ENCODE measurements at regions not wholly inside any gene's neighbourhood (a gene's known extent, or its start where the extent isn't known, plus 50 kb on each side); places are given as distances from the start of the nearest gene placed in this dataset.
A peak's percentile ranks its signal among the peaks of the same experiment; 100 is the strongest.

- Histone ChIP-seq H3K27me3 (ENCODE audit: control insufficient read depth, insufficient read depth, low read length) (peaks cover 4% of the 10 kb centered on the region), H3K4me3 (ENCODE audit: low read length) (no peak overlapping the region), H3K9ac (ENCODE audit: low read length) (no peak overlapping the region), H3K36me3 (ENCODE audit: control insufficient read depth, low read depth, low read length) (no peaks in the 10 kb centered on the region), H3K4me1 (ENCODE audit: control insufficient read depth, low read depth, low read length) (peaks cover 34% of the 10 kb centered on the region), H3K27ac (ENCODE audit: low read length) (no peak overlapping the region), H3K9me3 (ENCODE audit: control insufficient read depth, low read depth, low read length) (no peaks in the 10 kb centered on the region)
These were observed 113.3 kb upstream of the SPATA31D4 start for GRCh38 chr9:81814794-81815464.

GRCh38 chr9:81815781-81816180 is 112.4 kb upstream of the SPATA31D4 start:
- Histone ChIP-seq H3K4me1 (ENCODE audit: control insufficient read depth, low read depth, low read length) (peaks cover 42% of the 10 kb centered on the region), H3K27ac (ENCODE audit: low read length) (no peak overlapping the region), H3K9me3 (ENCODE audit: control insufficient read depth, low read depth, low read length) (no peaks in the 10 kb centered on the region), H3K27me3 (ENCODE audit: control insufficient read depth, insufficient read depth, low read length) (peaks cover 4% of the 10 kb centered on the region), H3K4me3 (ENCODE audit: low read length) (no peak overlapping the region), H3K9ac (ENCODE audit: low read length) (no peak overlapping the region), H3K36me3 (ENCODE audit: control insufficient read depth, low read depth, low read length) (no peaks in the 10 kb centered on the region)

- peaks cover 46% of the 10 kb centered on the region for H3K4me1 ChIP-seq (ENCODE audit: control insufficient read depth, low read depth, low read length)
- H3K4me3 ChIP-seq (ENCODE audit: low read length), result no peak overlapping the region
- no peak overlapping the region for H3K9ac ChIP-seq (ENCODE audit: low read length)
- no peaks in the 10 kb centered on the region for H3K9me3 ChIP-seq (ENCODE audit: control insufficient read depth, low read depth, low read length)
- H3K27me3 ChIP-seq (ENCODE audit: control insufficient read depth, insufficient read depth, low read length), result no peaks in the 10 kb centered on the region
- H3K27ac ChIP-seq (ENCODE audit: low read length), result no peak overlapping the region
- H3K36me3 ChIP-seq (ENCODE audit: control insufficient read depth, low read depth, low read length), result no peaks in the 10 kb centered on the region
These were observed 109.1 kb upstream of the SPATA31D4 start for GRCh38 chr9:81819155-81819554.

GRCh38 chr9:81819859-81820546 is 108.2 kb upstream of the SPATA31D4 start:
- Histone ChIP-seq H3K4me1 (ENCODE audit: control insufficient read depth, low read depth, low read length) (peaks cover 38% of the 10 kb centered on the region), H3K4me3 (ENCODE audit: low read length) (peak overlapping the region; percentile 3), H3K9me3 (ENCODE audit: control insufficient read depth, low read depth, low read length) (no peaks in the 10 kb centered on the region), H3K27ac (ENCODE audit: low read length) (no peak overlapping the region), H3K9ac (ENCODE audit: low read length) (no peak overlapping the region), H3K36me3 (ENCODE audit: control insufficient read depth, low read depth, low read length) (no peaks in the 10 kb centered on the region), H3K27me3 (ENCODE audit: control insufficient read depth, insufficient read depth, low read length) (no peaks in the 10 kb centered on the region)

- Histone ChIP-seq H3K9ac (ENCODE audit: low read length) (no peak overlapping the region), H3K36me3 (ENCODE audit: control insufficient read depth, low read depth, low read length) (no peaks in the 10 kb centered on the region), H3K27me3 (ENCODE audit: control insufficient read depth, insufficient read depth, low read length) (no peaks in the 10 kb centered on the region), H3K27ac (ENCODE audit: low read length) (no peak overlapping the region), H3K4me1 (ENCODE audit: control insufficient read depth, low read depth, low read length) (peaks cover 37% of the 10 kb centered on the region), H3K9me3 (ENCODE audit: control insufficient read depth, low read depth, low read length) (no peaks in the 10 kb centered on the region), H3K4me3 (ENCODE audit: low read length) (no peak overlapping the region)
These were observed 105.8 kb upstream of the SPATA31D4 start for GRCh38 chr9:81822301-81822865.

- H3K9me3 ChIP-seq (ENCODE audit: control insufficient read depth, low read depth, low read length), result no peaks in the 10 kb centered on the region
- H3K36me3 ChIP-seq (ENCODE audit: control insufficient read depth, low read depth, low read length), result no peaks in the 10 kb centered on the region
- H3K27me3 ChIP-seq (ENCODE audit: control insufficient read depth, insufficient read depth, low read length), result no peaks in the 10 kb centered on the region
- no peak overlapping the region for H3K9ac ChIP-seq (ENCODE audit: low read length)
- H3K4me3 ChIP-seq (ENCODE audit: low read length), result no peak overlapping the region
- peaks cover 41% of the 10 kb centered on the region for H3K4me1 ChIP-seq (ENCODE audit: control insufficient read depth, low read depth, low read length)
- no peak overlapping the region for H3K27ac ChIP-seq (ENCODE audit: low read length)
These were observed 105.3 kb upstream of the SPATA31D4 start for GRCh38 chr9:81822967-81823366.

GRCh38 chr9:81823672-81824554 is 104.3 kb upstream of the SPATA31D4 start:
- Histone ChIP-seq H3K27ac (ENCODE audit: low read length) (no peak overlapping the region), H3K4me3 (ENCODE audit: low read length) (no peak overlapping the region), H3K4me1 (ENCODE audit: control insufficient read depth, low read depth, low read length) (peaks cover 44% of the 10 kb centered on the region), H3K9me3 (ENCODE audit: control insufficient read depth, low read depth, low read length) (no peaks in the 10 kb centered on the region), H3K27me3 (ENCODE audit: control insufficient read depth, insufficient read depth, low read length) (no peaks in the 10 kb centered on the region), H3K36me3 (ENCODE audit: control insufficient read depth, low read depth, low read length) (no peaks in the 10 kb centered on the region), H3K9ac (ENCODE audit: low read length) (no peak overlapping the region)

- Histone ChIP-seq H3K4me3 (ENCODE audit: low read length) (no peak overlapping the region), H3K27me3 (ENCODE audit: control insufficient read depth, insufficient read depth, low read length) (no peaks in the 10 kb centered on the region), H3K9me3 (ENCODE audit: control insufficient read depth, low read depth, low read length) (no peaks in the 10 kb centered on the region), H3K4me1 (ENCODE audit: control insufficient read depth, low read depth, low read length) (peaks cover 39% of the 10 kb centered on the region), H3K36me3 (ENCODE audit: control insufficient read depth, low read depth, low read length) (no peaks in the 10 kb centered on the region), H3K27ac (ENCODE audit: low read length) (no peak overlapping the region), H3K9ac (ENCODE audit: low read length) (no peak overlapping the region)
These were observed 103.2 kb upstream of the SPATA31D4 start for GRCh38 chr9:81824802-81825730.

GRCh38 chr9:81825846-81826516 is 102.2 kb upstream of the SPATA31D4 start:
- Histone ChIP-seq H3K27me3 (ENCODE audit: control insufficient read depth, insufficient read depth, low read length) (no peaks in the 10 kb centered on the region), H3K9ac (ENCODE audit: low read length) (no peak overlapping the region), H3K4me3 (ENCODE audit: low read length) (no peak overlapping the region), H3K36me3 (ENCODE audit: control insufficient read depth, low read depth, low read length) (no peaks in the 10 kb centered on the region), H3K9me3 (ENCODE audit: control insufficient read depth, low read depth, low read length) (no peaks in the 10 kb centered on the region), H3K27ac (ENCODE audit: low read length) (no peak overlapping the region), H3K4me1 (ENCODE audit: control insufficient read depth, low read depth, low read length) (peaks cover 31% of the 10 kb centered on the region)

- Histone ChIP-seq H3K4me3 (ENCODE audit: low read length) (no peak overlapping the region), H3K4me1 (ENCODE audit: control insufficient read depth, low read depth, low read length) (peaks cover 31% of the 10 kb centered on the region), H3K36me3 (ENCODE audit: control insufficient read depth, low read depth, low read length) (no peaks in the 10 kb centered on the region), H3K9me3 (ENCODE audit: control insufficient read depth, low read depth, low read length) (no peaks in the 10 kb centered on the region), H3K27ac (ENCODE audit: low read length) (no peak overlapping the region), H3K9ac (ENCODE audit: low read length) (no peak overlapping the region), H3K27me3 (ENCODE audit: control insufficient read depth, insufficient read depth, low read length) (no peaks in the 10 kb centered on the region)
These were observed 101.7 kb upstream of the SPATA31D4 start for GRCh38 chr9:81826517-81826906.

All from iPS-18a (cell line).